CD4-positive, alpha-beta T cell treated with Interleukin-15 for 4 hours (primary cell): ENCODE measurements at regions not wholly inside any gene's neighbourhood (a gene's known extent, or its start where the extent isn't known, plus 50 kb on each side); places are given as distances from the start of the nearest gene placed in this dataset.

Source experiments
- DNase-seq: peaks from one replicate; pipeline ENCODE4 v3.0.0-alpha.2; 2020; ENCODE audit warnings: low spot score

DNA sequence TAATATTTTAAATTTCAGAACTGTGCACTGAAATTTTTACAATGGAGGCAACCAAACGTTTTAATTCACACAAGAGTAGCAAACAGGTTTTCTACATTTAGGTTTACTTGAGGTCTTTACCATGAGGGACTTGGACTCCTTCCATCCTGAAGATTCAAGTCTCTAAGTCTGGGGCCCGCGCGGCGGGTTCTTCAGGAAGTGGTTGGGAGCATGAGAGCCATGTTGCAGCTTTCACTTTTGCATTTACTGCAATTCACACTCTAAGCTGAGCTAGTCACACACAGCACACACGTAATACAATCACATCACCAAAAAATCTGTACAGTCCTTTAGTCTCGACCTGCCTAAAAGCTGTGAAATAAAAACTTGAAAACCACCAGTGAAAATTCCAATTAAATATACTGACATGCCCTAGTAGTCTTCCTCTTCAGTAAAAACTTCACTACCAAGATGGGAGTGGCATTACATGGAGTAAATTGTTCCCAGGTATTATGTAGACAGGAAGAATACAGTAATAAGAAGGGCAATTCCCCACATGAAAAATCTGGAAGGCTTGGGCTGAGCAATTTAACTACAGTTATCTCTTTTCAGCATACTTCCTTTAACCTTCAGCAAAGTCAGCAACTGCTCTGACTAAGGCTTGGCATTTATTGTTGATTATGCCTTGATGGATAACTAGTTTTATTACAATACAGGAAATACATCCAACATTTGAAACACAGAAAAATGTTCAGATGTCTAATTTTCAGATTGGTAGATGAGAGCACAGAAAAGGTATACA, 571.1 kb upstream of the DIPK2B start:
- DNase-seq = peak; percentile 55

GRCh38 chrX:45771114-45771513, 570.4 kb upstream of the DIPK2B start:
- DNase-seq = no peak

- peak; percentile 44 for DNase-seq
Observed at GRCh38 chrX:45769761-45770582, 569.3 kb upstream of the DIPK2B start.

DNA sequence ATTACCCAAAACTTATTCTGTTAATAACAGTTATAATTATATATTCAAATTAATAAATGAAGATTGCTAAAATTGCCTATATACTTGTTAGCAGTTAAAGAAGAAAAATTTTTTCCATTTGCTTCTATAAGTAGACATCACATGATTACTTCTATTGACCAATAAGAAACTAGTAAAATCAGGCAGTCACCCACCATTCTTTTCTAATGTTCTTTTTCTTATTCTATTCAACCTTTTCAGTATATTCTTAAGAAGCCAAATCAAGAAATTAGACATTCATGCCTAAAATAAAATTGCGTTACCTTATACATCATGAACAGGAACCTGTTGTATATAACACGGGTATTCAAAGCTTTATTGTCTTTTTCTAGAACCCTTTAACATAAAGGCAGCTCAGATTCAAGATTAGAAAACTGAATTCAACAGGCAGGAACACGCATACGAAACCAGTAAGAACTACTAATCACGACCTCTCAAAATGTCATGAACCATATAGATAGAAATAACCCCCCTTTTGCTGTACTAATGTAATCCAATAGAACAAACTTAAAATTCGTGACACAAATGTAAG, 568.1 kb upstream of the DIPK2B start:
- no peak for DNase-seq

DNA sequence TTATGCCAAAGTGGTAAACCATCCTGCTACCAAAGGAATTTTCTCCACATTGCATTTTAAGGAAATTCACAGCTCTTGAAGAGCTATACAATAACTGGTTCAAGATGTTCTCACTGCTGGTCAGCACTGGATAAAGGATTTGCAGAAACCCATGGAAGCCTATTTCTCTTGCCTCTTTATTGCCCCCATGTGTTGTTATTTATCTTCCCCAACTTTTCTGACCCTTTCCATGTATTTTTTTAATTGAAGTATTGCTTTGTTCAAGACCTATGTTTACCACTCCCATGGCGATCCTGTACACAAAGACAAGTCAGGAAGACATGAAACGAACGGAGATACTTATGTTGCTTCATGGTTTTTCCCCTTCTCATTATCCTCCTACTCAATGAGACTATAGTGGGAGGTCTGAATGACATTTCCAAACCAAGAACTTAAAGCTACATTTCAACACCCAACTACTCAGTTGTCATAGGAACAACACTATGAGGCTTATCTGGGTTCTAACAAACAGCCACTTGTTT, 566.4 kb upstream of the DIPK2B start:
- peak; percentile 36 for DNase-seq

- DNase-seq = peak; percentile 34
Observed at GRCh38 chrX:45765767-45766166, 565.1 kb upstream of the DIPK2B start.

GRCh38 chrX:45765281-45765680, 564.6 kb upstream of the DIPK2B start:
- DNase-seq = no peak

DNA sequence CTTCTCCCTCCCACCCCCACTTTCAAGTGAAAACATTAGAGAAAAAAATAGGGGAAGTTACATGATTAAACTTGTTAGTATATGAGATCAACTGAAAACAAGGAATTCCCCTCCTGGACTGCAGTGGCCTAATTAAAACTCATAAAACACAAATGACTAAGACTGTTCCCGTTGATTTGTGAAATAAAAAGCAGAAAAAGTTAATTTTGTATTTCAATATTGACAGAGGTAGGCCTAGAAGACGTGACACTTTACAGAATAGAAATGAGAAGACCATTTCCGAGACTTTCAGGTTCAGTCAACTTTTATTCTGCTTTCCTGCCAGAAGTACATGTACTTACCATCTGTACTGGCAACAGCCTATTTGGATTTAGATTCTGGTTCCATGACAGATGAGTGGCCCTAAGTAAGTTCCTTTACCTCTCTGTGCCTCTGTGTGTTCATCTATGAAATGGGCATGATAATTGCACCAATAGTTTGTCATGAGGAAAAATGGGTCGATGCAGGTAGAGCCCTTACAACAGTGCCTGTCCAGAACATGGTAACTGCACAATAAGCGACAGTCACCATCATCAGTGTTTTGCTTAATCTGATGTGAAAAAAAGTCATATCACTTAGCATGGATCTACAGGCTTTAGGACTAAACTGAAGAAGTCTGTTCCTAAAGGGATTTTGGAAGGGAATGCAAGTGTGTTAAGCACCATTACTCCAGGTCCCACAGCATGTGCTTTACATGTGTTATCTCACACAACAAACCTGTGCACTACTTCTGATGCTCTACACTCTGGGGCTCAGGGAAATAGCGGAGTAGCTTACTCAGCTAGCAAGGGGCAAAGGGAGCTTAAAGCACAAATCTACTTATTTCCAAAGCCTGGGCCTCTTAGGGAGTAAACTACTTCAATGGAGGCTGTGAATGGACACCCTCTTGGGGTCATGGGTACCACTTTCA, 562.3 kb upstream of the DIPK2B start:
- no peak for DNase-seq

- DNase-seq = no peak
Observed at GRCh38 chrX:45761920-45762319, 561.2 kb upstream of the DIPK2B start.

- no peak for DNase-seq
Observed at GRCh38 chrX:45760187-45760742, 559.6 kb upstream of the DIPK2B start.

DNA sequence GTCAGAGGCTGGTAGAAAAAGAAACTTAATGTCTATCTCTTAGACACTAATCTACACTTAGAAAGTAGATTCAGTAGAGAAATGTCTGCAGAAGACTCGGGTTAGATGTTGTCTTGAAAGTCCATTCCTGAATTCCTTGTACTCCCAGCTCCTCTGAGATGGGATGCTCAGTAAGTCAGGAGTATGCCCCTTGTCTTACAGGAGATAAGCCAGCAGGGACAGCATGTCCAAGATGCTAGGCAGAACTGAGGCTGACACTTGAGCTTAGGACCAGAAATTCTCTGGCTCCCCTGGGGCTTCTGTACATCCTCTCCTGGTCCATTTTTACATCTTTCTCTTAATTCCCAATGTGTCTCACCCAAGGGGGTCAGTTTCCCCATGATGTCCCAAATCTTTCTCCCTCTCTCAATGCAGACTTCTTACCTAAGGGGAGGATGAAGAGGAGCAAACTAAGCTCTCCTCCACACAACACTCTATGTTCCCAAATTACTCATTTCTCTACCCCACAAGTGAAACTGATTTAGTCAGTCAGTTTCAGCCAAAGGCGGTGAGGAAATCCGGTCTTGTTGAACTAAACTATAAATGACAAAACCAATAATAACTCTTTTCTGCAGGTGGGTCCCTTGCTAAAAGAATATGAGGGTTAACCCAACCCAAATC, 558.2 kb upstream of the DIPK2B start:
- peak; percentile 50 for DNase-seq

GRCh38 chrX:45758319-45758718, 557.6 kb upstream of the DIPK2B start:
- peak; percentile 63 for DNase-seq

DNA sequence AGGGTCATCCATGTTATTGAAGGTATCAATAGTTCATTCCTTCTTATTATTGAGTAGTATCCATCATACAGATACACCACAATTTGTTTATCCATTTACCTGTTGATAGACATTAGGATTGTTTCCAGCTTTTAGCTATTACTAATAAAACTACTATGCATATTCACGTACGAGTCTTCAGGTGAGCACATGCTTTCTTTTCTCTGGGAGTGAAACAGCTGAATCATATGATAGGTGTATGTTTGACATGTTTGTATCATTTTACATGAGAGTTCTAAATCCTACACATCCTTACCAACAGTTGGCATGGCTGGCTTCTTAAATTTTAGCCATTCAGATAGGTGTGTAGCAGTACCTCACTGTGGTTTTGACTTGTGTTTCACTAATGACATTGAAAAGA, 556.6 kb upstream of the DIPK2B start:
- DNase-seq = no peak

DNA sequence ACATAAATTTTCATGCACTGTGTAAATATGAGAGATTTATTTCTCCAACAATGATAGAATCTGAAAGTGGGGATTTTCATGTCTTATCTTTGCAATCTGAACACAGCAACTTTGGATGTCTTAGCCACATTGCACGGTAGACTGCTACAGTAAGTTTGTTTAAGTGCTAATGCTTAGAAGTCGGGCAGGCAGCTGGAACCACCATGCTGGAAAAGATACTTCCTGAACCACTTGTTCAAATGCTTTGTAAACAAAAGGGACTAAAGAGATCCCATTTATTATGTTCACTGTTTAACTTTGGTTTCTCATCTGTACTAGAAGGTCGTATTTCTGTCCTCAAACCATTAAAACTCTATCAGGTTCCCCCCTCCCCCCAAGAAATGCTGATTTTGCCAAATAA, 555.9 kb upstream of the DIPK2B start:
- DNase-seq = no peak

- no peak for DNase-seq
Observed at GRCh38 chrX:45755703-45756102, 555.0 kb upstream of the DIPK2B start.

DNA sequence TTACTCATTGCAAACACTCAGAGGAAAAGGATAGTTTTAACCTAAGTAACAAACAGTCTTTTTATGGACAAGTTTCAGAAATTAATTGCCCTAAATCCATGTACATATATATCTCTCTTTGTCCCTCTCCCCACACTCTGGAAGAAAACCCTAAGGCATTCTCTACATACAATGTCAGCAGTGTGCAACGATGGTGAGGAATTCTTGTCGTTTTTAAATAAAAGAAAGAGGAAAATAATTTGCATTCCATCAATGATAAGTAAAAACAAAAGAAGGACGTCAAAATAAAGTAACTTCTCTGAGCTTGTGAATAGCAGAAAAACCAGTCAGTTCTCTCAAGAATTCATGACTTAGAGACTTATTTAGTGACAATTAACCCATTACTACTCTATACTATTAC, 550.5 kb upstream of the DIPK2B start:
- no peak for DNase-seq

DNA sequence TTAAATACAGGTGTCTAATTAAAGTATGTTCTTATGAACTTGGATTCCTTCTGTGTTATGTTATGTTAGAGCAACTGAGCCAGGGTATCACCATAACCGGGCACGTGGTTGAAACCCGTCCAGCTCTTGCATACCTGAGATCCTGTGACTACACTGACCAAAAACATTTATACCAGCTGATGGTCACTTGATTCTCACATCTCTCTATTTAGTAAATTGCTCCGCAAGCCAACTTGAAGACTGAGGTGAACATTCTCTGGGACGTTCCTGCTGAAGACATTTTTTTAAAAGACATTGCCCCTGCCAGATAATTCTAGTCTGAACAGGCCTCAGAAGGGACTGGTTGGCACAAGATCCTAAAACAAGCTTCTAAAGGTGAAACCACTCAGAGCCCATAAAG, 550.0 kb upstream of the DIPK2B start:
- no peak for DNase-seq

DNA sequence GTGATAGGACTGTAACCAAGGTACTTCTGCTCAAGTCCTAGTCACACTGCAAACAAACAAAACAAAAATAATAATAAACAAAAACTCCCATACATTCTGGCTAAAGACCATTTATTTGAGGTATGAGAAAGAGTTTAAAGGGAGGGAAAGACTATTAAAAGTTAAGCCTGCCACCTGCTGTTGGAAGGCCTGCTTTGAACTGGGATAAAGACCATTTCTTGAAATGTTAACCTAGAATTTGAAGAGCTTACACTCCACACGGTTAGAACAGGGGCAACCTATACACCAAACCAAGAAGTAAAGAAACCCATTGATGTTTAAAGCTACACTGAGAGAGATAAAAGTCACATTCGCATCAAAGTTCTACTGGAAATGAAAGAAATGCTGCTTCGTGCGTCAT, 548.7 kb upstream of the DIPK2B start:
- DNase-seq = no peak

DNA sequence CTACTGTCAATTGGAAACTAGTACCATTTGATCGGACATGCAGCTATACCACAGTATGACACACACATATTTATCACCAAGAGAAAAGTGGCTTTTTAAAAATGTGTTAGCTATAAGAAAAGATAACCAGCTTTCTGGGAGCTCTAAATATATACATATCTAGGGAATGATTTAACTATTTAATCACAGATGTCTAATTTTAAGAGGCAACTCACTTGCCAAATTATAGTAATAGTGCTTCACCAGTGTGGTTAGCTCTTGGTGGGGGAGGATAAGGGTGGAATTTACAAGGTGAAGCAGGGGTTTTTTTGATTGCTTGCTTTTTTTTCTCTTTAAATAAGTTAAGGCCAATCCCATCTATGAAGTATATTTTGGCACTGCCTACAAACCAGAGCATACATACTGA, 547.7 kb upstream of the DIPK2B start:
- DNase-seq = no peak

DNA sequence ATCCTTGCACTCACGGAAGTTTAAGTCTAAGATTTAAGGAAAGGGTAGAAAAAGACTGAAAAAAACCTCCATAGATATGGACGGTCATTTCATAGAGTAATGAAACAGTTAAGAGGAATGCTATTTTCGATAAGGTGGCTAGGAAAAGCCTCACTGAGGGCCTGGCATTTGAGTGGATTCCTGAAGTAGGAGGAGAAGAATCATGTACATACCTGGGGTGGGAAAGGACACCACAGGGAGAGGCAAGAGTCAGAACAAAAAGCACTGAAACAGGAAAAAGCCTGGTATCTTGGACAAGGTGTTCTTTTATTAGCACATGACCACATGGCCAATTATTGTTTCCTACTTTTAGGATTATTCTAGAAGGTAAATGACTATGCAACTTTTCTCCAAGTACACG, 547.2 kb upstream of the DIPK2B start:
- DNase-seq = no peak

DNA sequence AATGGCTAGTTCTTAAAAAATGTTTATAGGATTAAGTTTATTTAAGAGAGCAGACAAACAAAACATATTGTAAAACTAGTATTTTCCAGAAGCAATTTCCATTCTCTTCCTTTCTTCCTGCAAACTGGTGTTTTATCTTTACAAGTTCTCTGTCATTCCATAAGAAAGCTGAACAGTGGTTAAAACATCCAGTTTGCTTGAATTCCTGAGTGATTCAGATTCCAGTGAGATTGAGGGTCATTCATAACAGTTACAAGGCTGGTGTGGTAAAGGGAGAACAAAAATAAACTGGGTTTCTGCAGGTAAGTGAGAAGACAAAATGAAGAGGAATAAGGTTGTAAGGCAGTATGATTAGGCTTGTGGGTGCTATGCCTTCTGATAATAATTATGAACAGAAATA, 544.8 kb upstream of the DIPK2B start:
- no peak for DNase-seq
